SK-N-SH (cell line): ENCODE measurements at regions not wholly inside any gene's neighbourhood (a gene's known extent, or its start where the extent isn't known, plus 50 kb on each side); places are given as distances from the start of the nearest gene placed in this dataset.

Experiments
- CTCF ChIA-PET: fragments of 300-600, 350-600 bp; formaldehyde crosslinking; extraction: SDS; loops from one replicate; lab custom pipeline; 2021; lab: Yijun Ruan, JAX
- POLR2A ChIA-PET: fragments of 350-600 bp; sonication (Branson Sonifier 250); formaldehyde crosslinking; extraction: SDS; loops from one replicate; lab custom pipeline; 2020; ENCODE audit warnings: antibody characterized with exemption, inconsistent platforms; lab: Yijun Ruan, JAX
- DNase-seq: peaks from one replicate; pipeline ENCODE4 v3.0.0; 2012
- H2AFZ ChIP-seq: fragments of 200-600 bp; sonication (generic); 2 replicates; pipeline ENCODE4 v1.8.1; 2016; ENCODE audit warnings: antibody characterized with exemption, mild to moderate bottlenecking, low read depth
- H3F3A ChIP-seq: fragments of 200-600 bp; sonication (generic); replicated peaks from 2 replicates; pipeline ENCODE3; 2016; ENCODE audit warnings: antibody characterized with exemption, mild to moderate bottlenecking; ENCODE audit not compliant: insufficient read depth
- H3K27ac ChIP-seq, 2 experiments: fragments of 200-500 bp in 1 of 2; fragments of 200-600 bp in 1 of 2; sonication (Bioruptor generic) in 1 of 2; sonication (generic), shearing (Covaris generic) in 1 of 2; 2 replicates each; pipeline versions ENCODE4 v1.5.1 to v1.6.1; 2014 to 2016; ENCODE audit warnings: low read depth in 2 of 2, inconsistent platforms in 1 of 2, low read length in 1 of 2, mild to moderate bottlenecking in 1 of 2, mixed read lengths in 1 of 2
- H3K27me3 ChIP-seq: fragments of 200-600 bp; sonication (generic), shearing (Covaris generic); 2 replicates; pipeline ENCODE4 v1.6.1; 2016; ENCODE audit warnings: mixed run types; ENCODE audit not compliant: insufficient read depth
- H3K36me3 ChIP-seq, 2 experiments: fragments of 200-500 bp in 1 of 2; fragments of 200-600 bp in 1 of 2; sonication (Bioruptor generic) in 1 of 2; sonication (generic) in 1 of 2; replicated peaks in 1 of 2; 2 replicates each; pipeline versions ENCODE3 to v1.5.1; 2014 to 2016; ENCODE audit warnings: low read length in 1 of 2, mild to moderate bottlenecking in 1 of 2; ENCODE audit not compliant: insufficient read depth in 2 of 2, control insufficient read depth in 1 of 2
- H3K4me1 ChIP-seq, 2 experiments: fragments of 200-500 bp in 1 of 2; fragments of 200-600 bp in 1 of 2; sonication (Bioruptor generic) in 1 of 2; sonication (generic), shearing (Covaris generic) in 1 of 2; 2 replicates each; pipeline versions ENCODE4 v1.5.1 to v1.6.1; 2014 to 2016; ENCODE audit warnings: low read depth in 1 of 2, low read length in 1 of 2, mixed run types in 1 of 2; ENCODE audit not compliant: insufficient read depth in 2 of 2, control insufficient read depth in 1 of 2
- H3K4me2 ChIP-seq: fragments of 200-600 bp; sonication (generic), shearing (Covaris generic); 2 replicates; pipeline ENCODE4 v1.6.1; 2017; ENCODE audit warnings: mixed run types
- H3K4me3 ChIP-seq, 2 experiments: fragments of 200-500 bp in 1 of 2; fragments of 200-600 bp in 1 of 2; sonication (Bioruptor generic) in 1 of 2; sonication (generic), shearing (Covaris generic) in 1 of 2; 2 replicates each; pipeline versions ENCODE4 v1.5.1 to v1.8.1; 2014 to 2016; ENCODE audit warnings: low read depth in 2 of 2, inconsistent platforms in 1 of 2, low read length in 1 of 2, mild to moderate bottlenecking in 1 of 2, mixed read lengths in 1 of 2, moderate library complexity in 1 of 2
- H3K79me2 ChIP-seq: fragments of 200-600 bp; sonication (generic); 2 replicates; pipeline ENCODE4 v1.8.1; 2017; ENCODE audit warnings: mild to moderate bottlenecking; ENCODE audit not compliant: insufficient read depth
- H3K9ac ChIP-seq: fragments of 200-600 bp; sonication (generic); 2 replicates; pipeline ENCODE4 v1.6.1; 2017; ENCODE audit warnings: mixed run types
- H3K9me2 ChIP-seq: fragments of 200-600 bp; sonication (generic); 2 replicates; pipeline ENCODE4 v1.6.1; 2017; ENCODE audit warnings: mixed run types
- H3K9me3 ChIP-seq: fragments of 200-600 bp; sonication (generic); 2 replicates; pipeline ENCODE4 v1.6.1; 2017; ENCODE audit warnings: mixed run types, mild to moderate bottlenecking, moderate library complexity
- H4K20me1 ChIP-seq: fragments of 200-600 bp; sonication (generic); 2 replicates; pipeline ENCODE4 v1.6.1; 2017; ENCODE audit warnings: mild to moderate bottlenecking, mixed run types; ENCODE audit not compliant: insufficient read depth
- ELF1 ChIP-seq: IDR thresholded peaks from 2 replicates; pipeline ENCODE4 v1.4.0; 2012
- IRF3 ChIP-seq: fragments of 150-350 bp; IDR thresholded peaks from 2 replicates; pipeline ENCODE4 v1.6.1; 2016; ENCODE audit warnings: mild to moderate bottlenecking, low read depth, low read length
- NFIC ChIP-seq: IDR thresholded peaks from 2 replicates; pipeline ENCODE4 v1.4.0; 2012; ENCODE audit warnings: borderline replicate concordance
- RXRA ChIP-seq: IDR thresholded peaks from 2 replicates; pipeline ENCODE4 v1.4.0; 2012; ENCODE audit warnings: low read depth, mild to moderate bottlenecking, borderline replicate concordance
- WGBS: methylation state at CpG from one replicate; pipeline ENCODE4 v1.1.6; 2017; ENCODE audit warnings: low lambda C conversion rate; 5-methylcytosine and 5-hydroxymethylcytosine counted together

DNA sequence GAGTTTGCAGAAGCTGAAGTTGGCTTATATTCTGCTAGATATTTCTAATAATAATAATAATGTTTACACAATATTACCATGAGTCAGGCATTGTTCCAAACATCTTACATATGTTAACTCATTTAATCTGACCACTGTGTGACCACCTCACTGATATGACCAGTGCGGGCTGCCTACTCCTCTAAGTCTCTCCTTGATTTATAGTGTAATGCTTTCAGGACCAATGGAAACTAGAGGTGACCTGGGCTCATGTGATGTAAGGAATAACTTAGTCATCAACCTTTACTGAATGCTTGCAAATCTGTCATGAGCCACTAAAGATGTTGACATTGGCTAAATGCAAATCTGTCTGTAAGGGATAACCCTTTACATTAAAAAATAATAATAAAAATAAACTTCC, 51.1 kb upstream of the GPR6 start:
- Histone ChIP-seq H3K79me2 (no peaks in the 10 kb centered on the region), H3K4me2 (no peak overlapping the region), H3K4me1 (peaks cover 0 to 4% of the 10 kb centered on the region in 2 experiments; a peak in 1 of 4 replicates), H3K9ac (no peak overlapping the region), H3K36me3 (no peaks in the 10 kb centered on the region), H3K4me3 (no peak overlapping the region), H3F3A (no peaks in the 10 kb centered on the region), H2AFZ (no peak overlapping the region), H3K27me3 (no peaks in the 10 kb centered on the region; the same call in 1 of the 2 replicates), H3K9me3 (no peaks in the 10 kb centered on the region), H4K20me1 (no peaks in the 10 kb centered on the region), H3K9me2 (no peaks in the 10 kb centered on the region), H3K27ac (no peak overlapping the region)
- DNase-seq, result no peak
- 7% methylated on average over 1 of the region's 1 CpG for WGBS
- CTCF ChIA-PET, result interaction anchor here (1.1 kb wide), 1 partner anchor 9 kb away, joined by 5 read pairs; no protein-coding TSS in a partner anchor
- TF ChIP-seq IRF3, result no peak
- no peak for TF ChIP-seq NFIC
- TF ChIP-seq RXRA, result no peak
- TF ChIP-seq ELF1, result no peak
- POLR2A ChIA-PET, result no interaction called here
